K562 (cell line): ENCODE measurements at regions not wholly inside any gene's neighbourhood (a gene's known extent, or its start where the extent isn't known, plus 50 kb on each side); places are given as distances from the start of the nearest gene placed in this dataset.

Source experiments
- ATAC-seq: fragments of 200-7000 bp; cut with Tn5 transposase; 3 replicates; pipeline ENCODE4 v1.9.1; 2020; ENCODE audit warnings: moderate library complexity
- BruUV-seq: library from RNA; stranded (reverse); fragments of 400-500 nt; replicated peaks from 2 replicates; lab custom pipeline; 2021; lab: Mats Ljungman, UMichigan
- CTCF ChIA-PET: fragments of 300-600 bp; formaldehyde crosslinking; extraction: SDS; loops from one replicate; lab custom pipeline; 2021; ENCODE audit warnings: low intra/inter-chr PET ratio; lab: Yijun Ruan, JAX
- POLR2A ChIA-PET: fragments of 300-600, 350-650 bp; sonication (Branson Sonifier 250); formaldehyde crosslinking; extraction: SDS; loops from one replicate; lab custom pipeline; 2021; ENCODE audit warnings: antibody characterized with exemption, inconsistent platforms; lab: Yijun Ruan, JAX
- DNase-seq, 4 experiments: peaks; one replicate each; pipeline versions ENCODE4 v3.0.0 to v3.0.0-alpha.2; 2011 to 2018; ENCODE audit warnings: low spot score in 3 of 4, mixed read lengths in 3 of 4; ENCODE audit errors: extremely low read depth in 1 of 4
- FAIRE-seq: peaks from 2 replicates; lab custom pipeline; 2011; peaks lifted over from hg19 to GRCh38; lab: Jason Lieb, UNC
- H2AFZ ChIP-seq: 2 replicates; pipeline ENCODE4 v1.6.0; 2011; ENCODE audit warnings: low read depth, low read length, control low read depth, inconsistent platforms
- H3K27ac ChIP-seq: fragments of 200-600 bp; 3 replicates; pipeline ENCODE4 v1.8.0; 2011; ENCODE audit warnings: low read depth, mild to moderate bottlenecking, control low read depth, inconsistent platforms, low read length, moderate library complexity, mixed read lengths; ENCODE audit errors: extremely low read depth
- H3K27me3 ChIP-seq, 2 experiments: fragments of 300-600 bp in 1 of 2; 2 replicates in 1 of 2; 3 replicates in 1 of 2; pipeline versions ENCODE4 v1.6.0 to v1.8.0; 2011; ENCODE audit warnings: inconsistent platforms in 2 of 2, low read length in 2 of 2, mild to moderate bottlenecking in 1 of 2, mixed read lengths in 1 of 2, moderate library complexity in 1 of 2; ENCODE audit not compliant: control insufficient read depth in 2 of 2, insufficient read depth in 2 of 2
- H3K36me3 ChIP-seq: fragments of 300-600 bp; 3 replicates; pipeline ENCODE4 v1.8.0; 2011; ENCODE audit warnings: mild to moderate bottlenecking, low read length, inconsistent platforms; ENCODE audit not compliant: control insufficient read depth, insufficient read depth
- H3K4me1 ChIP-seq, 2 experiments: fragments of 200-600 bp in 1 of 2; replicated peaks in 1 of 2; 2 replicates in 1 of 2; 3 replicates in 1 of 2; pipeline versions ENCODE4 v1.5.1 to v1.8.0; 2011; ENCODE audit warnings: inconsistent platforms in 2 of 2, low read length in 2 of 2, mild to moderate bottlenecking in 1 of 2, mixed read lengths in 1 of 2, moderate library complexity in 1 of 2; ENCODE audit not compliant: control insufficient read depth in 2 of 2, insufficient read depth in 2 of 2
- H3K4me2 ChIP-seq: 2 replicates; pipeline ENCODE4 v1.6.1; 2011; ENCODE audit warnings: low read length, control low read depth, inconsistent platforms, mixed read lengths; ENCODE audit not compliant: insufficient read depth
- H3K4me3 ChIP-seq: fragments of 200-600 bp; sonication (generic), shearing (Covaris generic); 2 replicates; pipeline ENCODE4 v1.5.1; 2016; ENCODE audit warnings: control low read depth, inconsistent platforms
- H3K79me2 ChIP-seq: fragments of 200-600 bp; 3 replicates; pipeline ENCODE4 v1.8.0; 2011; ENCODE audit warnings: low read length, inconsistent platforms; ENCODE audit not compliant: control insufficient read depth, insufficient read depth
- H3K9ac ChIP-seq, 2 experiments: 2 replicates each; pipeline versions ENCODE4 v1.6.0 to v1.6.1; 2011; ENCODE audit warnings: low read depth in 2 of 2, low read length in 2 of 2, control low read depth in 1 of 2, inconsistent platforms in 1 of 2, mild to moderate bottlenecking in 1 of 2, mixed read lengths in 1 of 2; ENCODE audit not compliant: insufficient read depth in 1 of 2
- H3K9me1 ChIP-seq: one replicate; pipeline ENCODE4 v1.6.0; 2011; ENCODE audit warnings: inconsistent platforms, mild to moderate bottlenecking, low read length, moderate library complexity; ENCODE audit not compliant: control insufficient read depth, insufficient read depth
- H3K9me3 ChIP-seq: replicated peaks from 2 replicates; pipeline ENCODE4 v1.5.1; 2011; ENCODE audit warnings: low read depth, low read length, inconsistent platforms; ENCODE audit not compliant: control insufficient read depth, insufficient read depth
- H4K20me1 ChIP-seq: replicated peaks from 2 replicates; pipeline ENCODE4 v1.6.1; 2011; ENCODE audit warnings: low read length, inconsistent platforms, mixed read lengths; ENCODE audit not compliant: control insufficient read depth, insufficient read depth
- CBFB ChIP-seq: sonication (generic); formaldehyde crosslinking; IDR thresholded peaks from 2 replicates; pipeline ENCODE4 v1.4.0; 2020; ENCODE audit warnings: mild to moderate bottlenecking, missing genetic modification reagents
- CHD1 ChIP-seq: fragments of 200-600 bp; sonication (generic); IDR thresholded peaks from one replicate; pipeline ENCODE4 v1.6.1; 2012; ENCODE audit warnings: mild to moderate bottlenecking, moderate library complexity, low read length, inconsistent platforms
- LEF1 ChIP-seq: fragments of 450-650 bp; IDR thresholded peaks from 2 replicates; pipeline ENCODE4 v1.6.1; 2016; ENCODE audit warnings: mild to moderate bottlenecking
- MYBL2 ChIP-seq, 2 experiments: fragments of 450-650 bp in 1 of 2; sonication (generic) in 1 of 2; formaldehyde crosslinking in 1 of 2; IDR thresholded peaks; 2 replicates each; pipeline versions ENCODE4 v1.6.1 to v1.8.1; 2017 to 2022; ENCODE audit warnings: borderline replicate concordance in 1 of 2, inconsistent platforms in 1 of 2, low read depth in 1 of 2, mild to moderate bottlenecking in 1 of 2, missing genetic modification reagents in 1 of 2, moderate library complexity in 1 of 2
- POLR2H ChIP-seq: IDR thresholded peaks from 2 replicates; pipeline ENCODE4 v1.6.1; 2016; ENCODE audit warnings: missing genetic modification characterization, low read depth, mild to moderate bottlenecking, control low read depth, missing compliant biosample characterization, moderate library complexity
- SMAD3 ChIP-seq: fragments of 450-650 bp; formaldehyde crosslinking; conservative IDR thresholded peaks from 2 replicates; pipeline ENCODE4 v1.4.0; 2020; ENCODE audit warnings: mild to moderate bottlenecking
- TFE3 ChIP-seq: fragments of 450-650 bp; formaldehyde crosslinking; IDR thresholded peaks from 2 replicates; pipeline ENCODE4 v1.4.0; 2020; ENCODE audit warnings: mild to moderate bottlenecking, mixed read lengths
- WGBS: fragments of 100-300 bp; shearing (Covaris generic); methylation state at CpG from one replicate; pipeline ENCODE4 v1.1.6; 2016; ENCODE audit warnings: low coverage, mixed read lengths; ENCODE audit not compliant: insufficient coverage; ENCODE audit errors: missing lambda C conversion rate; 5-methylcytosine and 5-hydroxymethylcytosine counted together
- in situ Hi-C: fragments of 300-500 bp; cut with MboI; formaldehyde crosslinking; loops from 4 replicates; pipeline ENCODE4 v1.15.0; 2018; ENCODE audit warnings: inconsistent platforms, mixed read lengths
- intact Hi-C: fragments of 100-400 bp; cut with micrococcal nuclease; formaldehyde crosslinking; loops from 2 replicates; pipeline ENCODE4 v1.14.2; 2022

GRCh38 chr19:32105527-32106310, 239.7 kb upstream of the ZNF507 start:
- peaks cover 10 to 21% of the 10 kb centered on the region in 2 experiments; a peak in 3 of 5 replicates for H3K27me3 ChIP-seq
- no peak overlapping the region for H3K27ac ChIP-seq
- H3K9me1 ChIP-seq, result no peaks in the 10 kb centered on the region
- in situ Hi-C loops (no loop called here), intact Hi-C loops (no loop called here)
- ATAC-seq (no peak), FAIRE-seq (no peak), DNase-seq (no peak)
- H2AFZ ChIP-seq, result no peak overlapping the region
- H3K9me3 ChIP-seq, result no peaks in the 10 kb centered on the region
- no peaks in the 10 kb centered on the region for H3K4me1 ChIP-seq
- no peaks in the 10 kb centered on the region for H3K36me3 ChIP-seq
- no peaks in the 10 kb centered on the region for H4K20me1 ChIP-seq
- H3K4me2 ChIP-seq, result no peak overlapping the region
- 1% methylated on average over 16 of the region's 16 CpGs for WGBS
- ChIA-PET POLR2A (no interaction called here), CTCF (no interaction called here)
- no peaks in the 10 kb centered on the region for H3K79me2 ChIP-seq
- H3K9ac ChIP-seq, result no peak overlapping the region
- no peak overlapping the region for H3K4me3 ChIP-seq
- no TSS peak for BruUV-seq
- TF ChIP-seq CBFB, result no peak
- no peak for TF ChIP-seq MYBL2 (IDR thresholded peaks at IDR 0.05; ENCODE audit: low read depth)
- TF ChIP-seq MYBL2 (CRISPR knock-in tag; IDR thresholded peaks at IDR 0.05; ENCODE audit: borderline replicate concordance), result no peak
- TF ChIP-seq TFE3 (CRISPR knock-in tag), result no peak
- TF ChIP-seq LEF1, result no peak
- no peak for TF ChIP-seq SMAD3 (CRISPR knock-in tag)
- TF ChIP-seq POLR2H (tag), result no peak
- no peak for TF ChIP-seq CHD1
